ENCODE measurements at regions not wholly inside any gene's neighbourhood (a gene's known extent, or its start where the extent isn't known, plus 50 kb on each side); places are given as distances from the start of the nearest gene placed in this dataset.

- Histone ChIP-seq H3K9me3 (no peaks in the 10 kb centered on the region), H3K36me3 (replicated peaks in 1 of 2; ENCODE audit: control insufficient read depth in 1 of 2, insufficient read depth in 2 of 2, low read length in 1 of 2) (no peaks in the 10 kb centered on the region), H3K27me3 (ENCODE audit: insufficient read depth) (no peaks in the 10 kb centered on the region), H3K4me3 (ENCODE audit: low read depth in 2 of 2, low read length in 1 of 2) (no peak overlapping the region), H3K4me2 (no peak overlapping the region), H3K9me2 (no peaks in the 10 kb centered on the region), H2AFZ (ENCODE audit: low read depth) (no peak overlapping the region), H3K9ac (no peak overlapping the region), H3K4me1 (ENCODE audit: control insufficient read depth in 1 of 2, insufficient read depth in 2 of 2, low read depth in 1 of 2, low read length in 1 of 2) (peaks cover 8 to 17% of the 10 kb centered on the region in 2 experiments; a peak in 3 of 4 replicates), H3F3A (replicated peaks; ENCODE audit: insufficient read depth) (no peaks in the 10 kb centered on the region), H4K20me1 (ENCODE audit: insufficient read depth) (no peaks in the 10 kb centered on the region), H3K79me2 (ENCODE audit: insufficient read depth) (no peaks in the 10 kb centered on the region), H3K27ac (ENCODE audit: low read depth in 2 of 2, low read length in 1 of 2) (no peak overlapping the region)
- no peak for DNase-seq
- no peak for TF ChIP-seq RAD21 (IDR thresholded peaks at IDR 0.05; ENCODE audit: low read length)
- TF ChIP-seq, protein P1, sequence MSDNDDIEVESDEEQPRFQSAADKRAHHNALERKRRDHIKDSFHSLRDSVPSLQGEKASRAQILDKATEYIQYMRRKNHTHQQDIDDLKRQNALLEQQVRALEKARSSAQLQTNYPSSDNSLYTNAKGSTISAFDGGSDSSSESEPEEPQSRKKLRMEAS (IDR thresholded peaks at IDR 0.05; ENCODE audit: low read depth): no peak
- TF ChIP-seq CTCF (IDR thresholded peaks at IDR 0.05): no peak
- TF ChIP-seq EZH2phosphoT487 (IDR thresholded peaks at IDR 0.05; ENCODE audit: borderline replicate concordance, low read depth): no peak
- no peak for TF ChIP-seq IRF3 (IDR thresholded peaks at IDR 0.05; ENCODE audit: low read depth, low read length)
- no peak for TF ChIP-seq SIN3A (IDR thresholded peaks at IDR 0.05; ENCODE audit: borderline replicate concordance, low read depth, low read length)
- TF ChIP-seq FOXM1 (IDR thresholded peaks at IDR 0.05; ENCODE audit: low read depth): no peak
- TF ChIP-seq, protein P2, sequence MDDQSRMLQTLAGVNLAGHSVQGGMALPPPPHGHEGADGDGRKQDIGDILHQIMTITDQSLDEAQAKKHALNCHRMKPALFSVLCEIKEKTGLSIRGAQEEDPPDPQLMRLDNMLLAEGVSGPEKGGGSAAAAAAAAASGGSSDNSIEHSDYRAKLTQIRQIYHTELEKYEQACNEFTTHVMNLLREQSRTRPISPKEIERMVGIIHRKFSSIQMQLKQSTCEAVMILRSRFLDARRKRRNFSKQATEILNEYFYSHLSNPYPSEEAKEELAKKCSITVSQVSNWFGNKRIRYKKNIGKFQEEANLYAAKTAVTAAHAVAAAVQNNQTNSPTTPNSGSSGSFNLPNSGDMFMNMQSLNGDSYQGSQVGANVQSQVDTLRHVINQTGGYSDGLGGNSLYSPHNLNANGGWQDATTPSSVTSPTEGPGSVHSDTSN (IDR thresholded peaks at IDR 0.05): no peak
- no peak for TF ChIP-seq YY1 (IDR thresholded peaks at IDR 0.05; ENCODE audit: low read depth)
- TF ChIP-seq TEAD4 (IDR thresholded peaks at IDR 0.05; ENCODE audit: borderline replicate concordance, insufficient read depth): no peak
- TF ChIP-seq POLR2AphosphoS5 (IDR thresholded peaks at IDR 0.05; ENCODE audit: low read depth, low read length): no peak
- no peak for TF ChIP-seq RFX5 (IDR thresholded peaks at IDR 0.05; ENCODE audit: low read length)
- no peak for TF ChIP-seq CHD2 (IDR thresholded peaks at IDR 0.05; ENCODE audit: low read length, partially characterized antibody)
- no peak for TF ChIP-seq SMC3 (IDR thresholded peaks at IDR 0.05; ENCODE audit: low read depth, low read length)
- no peak for TF ChIP-seq TAF1 (IDR thresholded peaks at IDR 0.05; ENCODE audit: borderline replicate concordance, low read depth, low read length)
- POLR2A ChIA-PET: no interaction called here
- CTCF ChIA-PET: interaction anchor here (0.8 to 2.8 kb wide), 2 partner anchors 15 to 27 kb away, joined by 3 to 14 read pairs; no protein-coding TSS in a partner anchor
- WGBS (ENCODE audit: low lambda C conversion rate): 75% methylated on average over 5 of the region's 6 CpGs
These were observed 83.1 kb upstream of the CREB1 start for GRCh38 chr2:207446653-207447052.
